PFSK-1 (cell line): ENCODE measurements at regions not wholly inside any gene's neighbourhood (a gene's known extent, or its start where the extent isn't known, plus 50 kb on each side); places are given as distances from the start of the nearest gene placed in this dataset.

Source experiments
- FOXP2 ChIP-seq: optimal IDR thresholded peaks from 2 replicates; pipeline ENCODE3; 2011; ENCODE audit warnings: borderline replicate concordance, control low read depth, inconsistent platforms; ENCODE audit not compliant: insufficient read depth; ENCODE audit errors: extremely low read length, extremely low read depth
- POLR2AphosphoS5 ChIP-seq: IDR thresholded peaks from 2 replicates; pipeline ENCODE4 v1.6.1; 2012; ENCODE audit warnings: low read depth, mild to moderate bottlenecking, control low read depth, low read length, moderate library complexity
- SIN3A ChIP-seq: IDR thresholded peaks from 2 replicates; pipeline ENCODE4 v1.6.1; 2012; ENCODE audit warnings: mild to moderate bottlenecking, low read length, moderate library complexity, borderline replicate concordance; ENCODE audit not compliant: insufficient read depth
- TAF1 ChIP-seq: IDR thresholded peaks from 2 replicates; pipeline ENCODE4 v1.6.1; 2012; ENCODE audit warnings: low read length, control low read depth, borderline replicate concordance; ENCODE audit not compliant: insufficient read depth
- TF ChIP-seq, protein P1 (sequence below), 2 experiments: IDR thresholded peaks; 2 replicates each; pipeline versions ENCODE4 v1.6.1 to v1.8.0; 2011 to 2012; ENCODE audit warnings: low read depth in 2 of 2, low read length in 2 of 2, control low read depth in 1 of 2, inconsistent platforms in 1 of 2, mild to moderate bottlenecking in 1 of 2, moderate library complexity in 1 of 2; ENCODE audit not compliant: insufficient read depth in 1 of 2

DNA sequence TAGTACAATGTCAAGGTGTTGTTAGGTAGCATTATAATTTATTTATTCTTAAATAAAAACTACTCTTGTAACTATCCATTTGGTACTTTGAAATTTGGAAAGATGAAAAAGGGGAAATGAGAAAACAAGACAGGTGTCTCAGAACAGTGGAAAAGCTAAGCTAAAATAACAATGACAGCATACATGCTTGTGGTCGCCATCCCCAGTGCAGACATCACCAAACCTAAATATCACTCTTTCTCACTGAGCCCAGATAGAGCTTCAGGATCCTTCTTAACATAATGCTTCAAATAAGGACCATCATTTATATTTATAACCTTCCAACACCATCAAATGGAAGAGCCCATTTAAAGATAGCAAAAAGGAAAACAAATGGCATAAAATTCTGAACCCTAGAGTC, 434.4 kb upstream of the BRINP1 start:
- TF ChIP-seq SIN3A (no peak), FOXP2 (no peak), POLR2AphosphoS5 (no peak), TAF1 (no peak)
- TF ChIP-seq, protein P1, sequence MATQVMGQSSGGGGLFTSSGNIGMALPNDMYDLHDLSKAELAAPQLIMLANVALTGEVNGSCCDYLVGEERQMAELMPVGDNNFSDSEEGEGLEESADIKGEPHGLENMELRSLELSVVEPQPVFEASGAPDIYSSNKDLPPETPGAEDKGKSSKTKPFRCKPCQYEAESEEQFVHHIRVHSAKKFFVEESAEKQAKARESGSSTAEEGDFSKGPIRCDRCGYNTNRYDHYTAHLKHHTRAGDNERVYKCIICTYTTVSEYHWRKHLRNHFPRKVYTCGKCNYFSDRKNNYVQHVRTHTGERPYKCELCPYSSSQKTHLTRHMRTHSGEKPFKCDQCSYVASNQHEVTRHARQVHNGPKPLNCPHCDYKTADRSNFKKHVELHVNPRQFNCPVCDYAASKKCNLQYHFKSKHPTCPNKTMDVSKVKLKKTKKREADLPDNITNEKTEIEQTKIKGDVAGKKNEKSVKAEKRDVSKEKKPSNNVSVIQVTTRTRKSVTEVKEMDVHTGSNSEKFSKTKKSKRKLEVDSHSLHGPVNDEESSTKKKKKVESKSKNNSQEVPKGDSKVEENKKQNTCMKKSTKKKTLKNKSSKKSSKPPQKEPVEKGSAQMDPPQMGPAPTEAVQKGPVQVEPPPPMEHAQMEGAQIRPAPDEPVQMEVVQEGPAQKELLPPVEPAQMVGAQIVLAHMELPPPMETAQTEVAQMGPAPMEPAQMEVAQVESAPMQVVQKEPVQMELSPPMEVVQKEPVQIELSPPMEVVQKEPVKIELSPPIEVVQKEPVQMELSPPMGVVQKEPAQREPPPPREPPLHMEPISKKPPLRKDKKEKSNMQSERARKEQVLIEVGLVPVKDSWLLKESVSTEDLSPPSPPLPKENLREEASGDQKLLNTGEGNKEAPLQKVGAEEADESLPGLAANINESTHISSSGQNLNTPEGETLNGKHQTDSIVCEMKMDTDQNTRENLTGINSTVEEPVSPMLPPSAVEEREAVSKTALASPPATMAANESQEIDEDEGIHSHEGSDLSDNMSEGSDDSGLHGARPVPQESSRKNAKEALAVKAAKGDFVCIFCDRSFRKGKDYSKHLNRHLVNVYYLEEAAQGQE (IDR thresholded peaks at IDR 0.05; ENCODE audit: insufficient read depth in 1 of 2, low read depth in 2 of 2, low read length in 2 of 2): no peak

DNA sequence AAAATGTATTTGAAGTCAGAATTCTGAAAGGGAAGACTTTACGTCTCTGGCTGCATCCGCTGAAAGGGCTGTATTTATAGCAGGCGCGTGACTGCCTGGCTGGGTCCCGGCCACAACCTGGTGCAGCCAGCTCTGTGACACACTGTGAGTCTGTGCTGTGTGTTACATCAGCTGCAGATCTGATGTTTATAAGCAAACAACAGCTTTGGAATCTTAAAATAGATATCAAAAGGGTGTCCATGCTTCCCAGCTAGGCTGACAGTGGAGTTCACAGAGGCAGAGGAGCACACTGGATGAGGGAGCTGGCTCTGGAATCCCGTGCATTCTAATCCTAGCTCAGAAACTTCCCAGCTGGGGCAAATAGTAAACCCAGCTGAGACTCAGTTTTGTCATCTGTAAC, 433.4 kb upstream of the BRINP1 start:
- TF ChIP-seq, protein P1 (IDR thresholded peaks at IDR 0.05; ENCODE audit: insufficient read depth in 1 of 2, low read depth in 2 of 2, low read length in 2 of 2): no peak
- TF ChIP-seq FOXP2 (no peak), SIN3A (no peak), POLR2AphosphoS5 (no peak), TAF1 (no peak)

DNA sequence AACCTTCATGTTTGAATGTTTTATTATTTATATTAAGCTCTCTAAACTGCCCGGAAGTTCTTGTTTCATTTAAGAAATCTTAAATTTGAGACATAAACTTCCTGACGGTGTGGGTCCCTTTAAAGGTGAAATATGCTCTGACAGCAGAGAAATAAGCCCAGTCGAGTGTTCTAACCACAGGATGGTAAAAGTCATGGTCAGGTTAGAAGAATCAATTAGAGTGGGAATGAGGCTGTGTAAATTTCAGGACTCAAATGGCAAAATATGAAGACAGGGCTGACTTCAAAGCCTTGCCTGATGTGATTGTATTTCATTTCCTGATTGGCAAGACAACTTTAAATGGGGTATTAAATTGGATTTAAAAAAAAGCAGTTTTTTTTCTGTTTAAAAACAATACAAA, 432.9 kb upstream of the BRINP1 start:
- TF ChIP-seq, protein P1 (IDR thresholded peaks at IDR 0.05; ENCODE audit: insufficient read depth in 1 of 2, low read depth in 2 of 2, low read length in 2 of 2): no peak
- TF ChIP-seq POLR2AphosphoS5: no peak
- no peak for TF ChIP-seq SIN3A
- TF ChIP-seq TAF1: no peak
- no peak for TF ChIP-seq FOXP2

DNA sequence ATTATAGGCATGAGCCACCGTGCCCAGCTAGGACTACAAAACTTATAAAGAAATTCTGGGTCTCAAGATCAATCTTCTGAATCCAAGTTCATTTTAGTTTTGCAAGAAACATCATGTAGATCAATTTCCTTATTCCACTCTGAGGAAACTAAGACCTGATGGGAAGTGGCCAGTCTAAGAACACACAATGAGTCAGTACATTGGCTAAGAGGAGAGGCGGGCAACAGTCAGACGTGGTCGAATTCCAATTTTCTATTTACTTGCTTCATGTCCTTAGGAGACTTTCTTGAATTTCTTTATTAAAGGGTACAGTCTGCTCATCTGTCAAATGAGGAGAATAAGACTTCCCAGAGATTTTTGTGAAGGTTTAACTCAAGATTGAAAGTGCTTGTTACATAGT, 432.1 kb upstream of the BRINP1 start:
- no peak for TF ChIP-seq TAF1
- TF ChIP-seq FOXP2: no peak
- no peak for TF ChIP-seq SIN3A
- TF ChIP-seq, protein P1 (IDR thresholded peaks at IDR 0.05; ENCODE audit: insufficient read depth in 1 of 2, low read depth in 2 of 2, low read length in 2 of 2): no peak
- no peak for TF ChIP-seq POLR2AphosphoS5

DNA sequence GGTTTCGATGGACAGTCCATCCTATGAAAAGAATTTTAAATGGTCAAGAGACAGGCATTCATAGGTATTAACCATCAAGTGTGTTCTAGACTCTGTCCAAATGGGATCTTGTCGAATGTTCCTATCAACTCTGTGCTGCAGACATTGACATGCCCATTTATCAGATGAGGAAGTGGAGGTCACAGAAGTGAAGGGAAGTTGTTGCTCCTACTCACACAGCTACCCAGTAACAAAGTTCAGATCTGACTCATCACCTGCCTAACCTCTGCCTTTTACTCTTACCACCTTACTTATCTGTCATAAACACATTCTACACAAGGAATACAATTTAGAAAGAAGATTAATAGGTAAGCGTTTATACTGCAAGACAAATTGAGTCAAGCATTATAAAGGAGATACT, 426.2 kb upstream of the BRINP1 start:
- TF ChIP-seq TAF1 (no peak), POLR2AphosphoS5 (no peak), SIN3A (no peak), FOXP2 (no peak)
- TF ChIP-seq, protein P1 (IDR thresholded peaks at IDR 0.05; ENCODE audit: insufficient read depth in 1 of 2, low read depth in 2 of 2, low read length in 2 of 2): no peak
